IPS-NIHi7 (cell line): ENCODE measurements at regions not wholly inside any gene's neighbourhood (a gene's known extent, or its start where the extent isn't known, plus 50 kb on each side); places are given as distances from the start of the nearest gene placed in this dataset.

Experiments
- DNase-seq: peaks from one replicate; pipeline ENCODE4 v3.0.0; 2012; ENCODE audit warnings: mixed read lengths; ENCODE audit errors: extremely low spot score

GRCh38 chr7:138257459-138258196 is 181.4 kb downstream of the AKR1D1 start:
- no peak for DNase-seq

- DNase-seq: no peak
Observed at GRCh38 chr7:138258197-138258559, 181.9 kb downstream of the AKR1D1 start.

GRCh38 chr7:138259675-138260074 is 183.4 kb downstream of the AKR1D1 start:
- DNase-seq: no peak

GRCh38 chr7:138267934-138268333 is 191.7 kb downstream of the AKR1D1 start:
- no peak for DNase-seq

GRCh38 chr7:138276891-138277290 is 183.2 kb upstream of the TRIM24 start:
- no peak for DNase-seq

GRCh38 chr7:138278601-138279000 is 181.5 kb upstream of the TRIM24 start:
- DNase-seq: no peak

GRCh38 chr7:138282997-138283396 is 177.1 kb upstream of the TRIM24 start:
- no peak for DNase-seq

GRCh38 chr7:138285129-138285528 is 174.9 kb upstream of the TRIM24 start:
- no peak for DNase-seq

GRCh38 chr7:138286846-138287245 is 173.2 kb upstream of the TRIM24 start:
- no peak for DNase-seq

GRCh38 chr7:138287549-138287948 is 172.5 kb upstream of the TRIM24 start:
- no peak for DNase-seq

GRCh38 chr7:138289082-138289481 is 171.0 kb upstream of the TRIM24 start:
- no peak for DNase-seq

GRCh38 chr7:138289864-138290263 is 170.2 kb upstream of the TRIM24 start:
- DNase-seq: no peak

- DNase-seq: no peak
Observed at GRCh38 chr7:138292951-138293350, 167.1 kb upstream of the TRIM24 start.

GRCh38 chr7:138295049-138295637 is 164.9 kb upstream of the TRIM24 start:
- no peak for DNase-seq

GRCh38 chr7:138297526-138297925 is 162.5 kb upstream of the TRIM24 start:
- no peak for DNase-seq

GRCh38 chr7:138299066-138299465 is 161.0 kb upstream of the TRIM24 start:
- no peak for DNase-seq

- DNase-seq: no peak
Observed at GRCh38 chr7:138303230-138304070, 156.6 kb upstream of the TRIM24 start.

- no peak for DNase-seq
Observed at GRCh38 chr7:138304071-138304320, 156.1 kb upstream of the TRIM24 start.

- DNase-seq: no peak
Observed at GRCh38 chr7:138307633-138308032, 152.4 kb upstream of the TRIM24 start.

- DNase-seq: no peak
Observed at GRCh38 chr7:138308136-138308535, 151.9 kb upstream of the TRIM24 start.

GRCh38 chr7:138309186-138309585 is 150.9 kb upstream of the TRIM24 start:
- DNase-seq: no peak

- DNase-seq: no peak
Observed at GRCh38 chr7:138313829-138314178, 146.3 kb upstream of the TRIM24 start.

- no peak for DNase-seq
Observed at GRCh38 chr7:138316421-138317043, 143.5 kb upstream of the TRIM24 start.
